Calu3 (cell line): ENCODE measurements at regions not wholly inside any gene's neighbourhood (a gene's known extent, or its start where the extent isn't known, plus 50 kb on each side); places are given as distances from the start of the nearest gene placed in this dataset.

Source experiments
- BruUV-seq: library from RNA; stranded (reverse); fragments of 400-500 nt; replicated peaks from 2 replicates; lab custom pipeline; 2021; lab: Mats Ljungman, UMichigan
- CTCF ChIA-PET: fragments of 300-600 bp; sonication (Branson Sonifier 250); formaldehyde crosslinking; loops from one replicate; lab custom pipeline; 2022; ENCODE audit warnings: antibody characterized with exemption; lab: Charles Lee
- DNase-seq: peaks from one replicate; pipeline ENCODE4 v3.0.0; 2022
- H3K27ac Mint-ChIP-seq: one replicate; pipeline ENCODE4 v1.8.0; 2022; ENCODE audit warnings: mixed read lengths; ENCODE audit not compliant: unreplicated experiment
- H3K27me3 Mint-ChIP-seq: one replicate; pipeline ENCODE4 v1.8.0; 2022; ENCODE audit warnings: mixed read lengths; ENCODE audit not compliant: unreplicated experiment
- H3K36me3 Mint-ChIP-seq: one replicate; pipeline ENCODE4 v1.8.0; 2022; ENCODE audit warnings: mild to moderate bottlenecking, moderate library complexity, mixed read lengths; ENCODE audit not compliant: insufficient read depth, unreplicated experiment
- H3K4me1 Mint-ChIP-seq: one replicate; pipeline ENCODE4 v1.8.0; 2022; ENCODE audit warnings: mild to moderate bottlenecking, low read depth, mixed read lengths; ENCODE audit not compliant: unreplicated experiment
- H3K4me3 Mint-ChIP-seq: one replicate; pipeline ENCODE4 v1.8.0; 2022; ENCODE audit warnings: mild to moderate bottlenecking, low read depth, moderate library complexity, mixed read lengths; ENCODE audit not compliant: unreplicated experiment
- H3K9me3 Mint-ChIP-seq: one replicate; pipeline ENCODE4 v1.8.0; 2022; ENCODE audit warnings: low read depth, mixed read lengths; ENCODE audit not compliant: unreplicated experiment
- intact Hi-C: fragments of 100-400 bp; cut with micrococcal nuclease; formaldehyde crosslinking; loops from one replicate; pipeline ENCODE4 v1.10.0; 2022; ENCODE audit not compliant: unreplicated experiment
- TF ChIP-seq, protein P1 (sequence below): fragments of 200-600 bp; IDR thresholded peaks from one replicate; pipeline ENCODE4 v1.8.0; 2022; ENCODE audit warnings: antibody characterized with exemption; ENCODE audit not compliant: unreplicated experiment

DNA sequence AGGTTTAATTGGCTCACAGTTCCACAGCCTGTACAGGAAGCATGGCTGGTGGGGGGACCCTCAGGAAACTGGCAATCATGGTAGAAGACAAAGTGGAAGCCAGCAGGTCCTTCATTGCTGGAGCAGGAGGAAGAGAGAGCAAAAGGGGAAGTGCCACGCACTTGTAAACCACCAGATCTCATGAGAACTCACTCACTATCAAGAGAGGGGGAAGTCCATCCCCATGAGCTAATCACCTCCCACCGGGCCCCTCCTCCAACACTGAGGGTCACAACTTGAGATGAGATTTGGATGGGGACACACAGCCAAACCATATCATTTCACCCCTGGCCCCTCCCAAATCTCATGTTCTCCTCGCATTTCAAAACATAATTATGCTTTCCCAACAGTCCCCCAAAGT lies 171.9 kb upstream of the CACNA2D1 start:
- H3K4me3 Mint-ChIP-seq: no peak overlapping the region
- H3K4me1 Mint-ChIP-seq: no peaks in the 10 kb centered on the region
- no peaks in the 10 kb centered on the region for H3K27me3 Mint-ChIP-seq
- no peaks in the 10 kb centered on the region for H3K9me3 Mint-ChIP-seq
- CTCF ChIA-PET: interaction anchor here (0.9 kb wide), 1 partner anchor 103 kb away, joined by 3 read pairs; no protein-coding TSS in a partner anchor
- H3K36me3 Mint-ChIP-seq: no peaks in the 10 kb centered on the region
- no peak overlapping the region for H3K27ac Mint-ChIP-seq
- BruUV-seq: no TSS peak
- TF ChIP-seq, protein P1, sequence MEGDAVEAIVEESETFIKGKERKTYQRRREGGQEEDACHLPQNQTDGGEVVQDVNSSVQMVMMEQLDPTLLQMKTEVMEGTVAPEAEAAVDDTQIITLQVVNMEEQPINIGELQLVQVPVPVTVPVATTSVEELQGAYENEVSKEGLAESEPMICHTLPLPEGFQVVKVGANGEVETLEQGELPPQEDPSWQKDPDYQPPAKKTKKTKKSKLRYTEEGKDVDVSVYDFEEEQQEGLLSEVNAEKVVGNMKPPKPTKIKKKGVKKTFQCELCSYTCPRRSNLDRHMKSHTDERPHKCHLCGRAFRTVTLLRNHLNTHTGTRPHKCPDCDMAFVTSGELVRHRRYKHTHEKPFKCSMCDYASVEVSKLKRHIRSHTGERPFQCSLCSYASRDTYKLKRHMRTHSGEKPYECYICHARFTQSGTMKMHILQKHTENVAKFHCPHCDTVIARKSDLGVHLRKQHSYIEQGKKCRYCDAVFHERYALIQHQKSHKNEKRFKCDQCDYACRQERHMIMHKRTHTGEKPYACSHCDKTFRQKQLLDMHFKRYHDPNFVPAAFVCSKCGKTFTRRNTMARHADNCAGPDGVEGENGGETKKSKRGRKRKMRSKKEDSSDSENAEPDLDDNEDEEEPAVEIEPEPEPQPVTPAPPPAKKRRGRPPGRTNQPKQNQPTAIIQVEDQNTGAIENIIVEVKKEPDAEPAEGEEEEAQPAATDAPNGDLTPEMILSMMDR: no peak
- intact Hi-C loops: no loop called here
- no peak for DNase-seq

DNA sequence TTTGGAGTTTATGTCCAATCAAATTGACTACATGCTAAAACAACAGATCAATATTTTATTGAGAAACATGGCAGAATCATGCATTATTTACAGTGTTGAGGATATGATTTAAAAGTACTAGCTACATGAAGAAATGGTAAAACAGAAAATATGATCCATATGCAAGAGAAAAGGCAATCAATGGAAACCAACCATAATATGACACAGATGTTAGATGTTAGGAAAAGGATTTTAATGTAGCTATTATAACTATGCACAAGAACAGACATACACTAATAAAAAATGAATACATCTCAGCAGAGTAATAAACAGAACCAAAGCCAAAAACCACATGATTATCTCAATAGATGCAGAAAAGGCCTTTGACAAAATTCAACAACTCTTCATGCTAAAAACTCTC lies 166.2 kb upstream of the CACNA2D1 start:
- no TSS peak for BruUV-seq
- no peak overlapping the region for H3K4me3 Mint-ChIP-seq
- TF ChIP-seq, protein P1: no peak
- no peak for DNase-seq
- intact Hi-C loops: loop anchor here (5.0 kb wide), 1 partner anchor 118 kb away; no protein-coding TSS in a partner anchor
- H3K27me3 Mint-ChIP-seq: no peaks in the 10 kb centered on the region
- H3K36me3 Mint-ChIP-seq: no peaks in the 10 kb centered on the region
- H3K9me3 Mint-ChIP-seq: no peaks in the 10 kb centered on the region
- H3K27ac Mint-ChIP-seq: no peak overlapping the region
- CTCF ChIA-PET: no interaction called here
- no peaks in the 10 kb centered on the region for H3K4me1 Mint-ChIP-seq

DNA sequence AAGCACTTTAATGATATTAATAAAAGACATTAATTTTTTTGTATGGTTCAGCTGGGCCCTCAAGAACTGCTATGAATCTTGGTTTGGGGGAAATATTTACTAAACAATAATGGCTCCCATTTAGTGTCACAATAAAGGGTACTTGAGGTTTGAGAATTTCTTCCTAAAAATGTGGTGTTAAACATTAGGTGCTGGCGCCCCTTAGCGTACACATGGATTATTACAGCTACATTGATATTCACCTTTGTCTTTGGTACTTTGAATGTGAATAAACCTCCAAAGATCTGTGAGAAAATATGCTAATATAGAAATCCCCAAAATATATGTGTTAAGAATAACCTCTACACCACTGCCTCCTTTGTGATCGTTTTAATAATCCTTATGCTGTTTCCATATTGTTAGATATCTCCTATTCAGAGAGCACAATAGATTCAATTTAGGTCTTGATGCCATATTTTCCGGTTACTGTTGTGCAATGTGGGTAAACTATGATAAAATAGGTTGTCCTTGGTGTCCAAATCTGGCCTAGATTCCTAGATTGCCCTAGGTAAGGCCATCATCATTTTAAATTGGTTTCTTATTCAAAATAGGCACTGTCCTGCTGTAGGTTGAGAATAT lies 161.8 kb upstream of the CACNA2D1 start:
- peak; percentile 29 for DNase-seq
- H3K27me3 Mint-ChIP-seq: no peaks in the 10 kb centered on the region
- TF ChIP-seq, protein P1: no peak
- no peak overlapping the region for H3K4me3 Mint-ChIP-seq
- BruUV-seq: no TSS peak
- H3K36me3 Mint-ChIP-seq: no peaks in the 10 kb centered on the region
- H3K9me3 Mint-ChIP-seq: no peaks in the 10 kb centered on the region
- CTCF ChIA-PET: interaction anchor here (0.6 to 0.8 kb wide), 2 partner anchors 371 to 372 kb away, joined by 3 to 10 read pairs; no protein-coding TSS in a partner anchor
- no peak overlapping the region for H3K27ac Mint-ChIP-seq
- no peaks in the 10 kb centered on the region for H3K4me1 Mint-ChIP-seq
- intact Hi-C loops: loop anchor here (1.0 to 5.0 kb wide), 3 partner anchors 122 to 561 kb away; no protein-coding TSS in a partner anchor

DNA sequence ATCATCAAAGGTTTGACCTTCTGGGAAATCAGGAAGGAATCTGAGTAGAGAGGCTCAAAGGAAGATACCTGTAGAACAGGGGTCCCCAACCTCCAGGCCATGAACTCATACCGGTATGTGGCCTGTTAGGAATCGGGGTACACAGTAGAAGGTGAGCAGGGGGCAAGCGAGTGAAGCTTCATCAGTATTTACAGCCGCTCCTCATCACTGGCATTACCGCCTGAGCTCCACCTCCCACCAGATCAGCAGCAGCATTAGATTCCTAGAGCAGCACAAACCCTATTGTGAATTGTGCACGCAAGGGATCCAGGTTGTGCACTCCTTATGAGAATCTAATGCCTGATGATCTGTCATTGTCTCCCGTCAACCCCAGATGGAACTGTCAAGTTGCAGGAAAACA lies 158.5 kb upstream of the CACNA2D1 start:
- intact Hi-C loops: loop anchor here (5.0 kb wide), 1 partner anchor 435 kb away; no protein-coding TSS in a partner anchor
- Mint-ChIP-seq H3K36me3 (no peaks in the 10 kb centered on the region), H3K27ac (no peak overlapping the region), H3K4me3 (no peak overlapping the region), H3K4me1 (no peaks in the 10 kb centered on the region), H3K9me3 (no peaks in the 10 kb centered on the region), H3K27me3 (no peaks in the 10 kb centered on the region)
- no TSS peak for BruUV-seq
- no peak for DNase-seq
- TF ChIP-seq, protein P1: no peak
- CTCF ChIA-PET: no interaction called here
